OCI-LY3 (cell line): ENCODE measurements at regions not wholly inside any gene's neighbourhood (a gene's known extent, or its start where the extent isn't known, plus 50 kb on each side); places are given as distances from the start of the nearest gene placed in this dataset.

ENCODE experiments used
- CTCF ChIP-seq: fragments of 200-600, 300-600 bp; sonication (generic); IDR thresholded peaks from 2 replicates; pipeline ENCODE4 v1.5.1; 2014; ENCODE audit warnings: antibody characterized with exemption, low read length, low read depth
- EZH2phosphoT487 ChIP-seq: fragments of 200-600 bp; shearing (Covaris generic); IDR thresholded peaks from 2 replicates; pipeline ENCODE4 v1.6.1; 2018; ENCODE audit warnings: antibody characterized with exemption, mixed run types, low read depth

- TF ChIP-seq CTCF (no peak), EZH2phosphoT487 (no peak)
These were observed 162.8 kb upstream of the VCX start for GRCh38 chrX:7680181-7680580.
